Kidney (tissue), 13 donors: ENCODE measurements at regions not wholly inside any gene's neighbourhood (a gene's known extent, or its start where the extent isn't known, plus 50 kb on each side); places are given as distances from the start of the nearest gene placed in this dataset.
"Not testable (repeated sequence)": the region's sequence is repeated elsewhere in the genome, so short reads cannot be mapped to it uniquely, and the experiment has no call there.

Source experiments
- DNase-seq, 5 donors: peaks; one replicate each; pipeline ENCODE4 v3.0.0-alpha.2; 2013 to 2020
- FAIRE-seq: peaks from 2 replicates; lab custom pipeline; 2012; peaks lifted over from hg19 to GRCh38; lab: Jason Lieb, UNC
- H3K27ac ChIP-seq, 2 donors: one replicate each; pipeline ENCODE4 v1.7.0; 2013; ENCODE audit warnings: low read depth in 2 of 2, low read length in 2 of 2, inconsistent platforms in 1 of 2
- H3K27me3 ChIP-seq: one replicate; pipeline ENCODE4 v1.7.1; 2013; ENCODE audit warnings: low read length, inconsistent platforms; ENCODE audit not compliant: control insufficient read depth, insufficient read depth
- H3K36me3 ChIP-seq, 3 donors: one replicate each; pipeline versions ENCODE4 v1.7.0 to v1.7.1; 2013; ENCODE audit warnings: low read length in 3 of 3, control low read depth in 1 of 3, inconsistent platforms in 1 of 3; ENCODE audit not compliant: insufficient read depth in 3 of 3, control insufficient read depth in 2 of 3
- H3K4me1 ChIP-seq, 3 donors: one replicate each; pipeline versions ENCODE4 v1.7.0 to v1.7.1; 2013; ENCODE audit warnings: low read length in 3 of 3, inconsistent platforms in 1 of 3, low read depth in 1 of 3; ENCODE audit not compliant: control insufficient read depth in 2 of 3, insufficient read depth in 2 of 3
- H3K4me3 ChIP-seq, 3 donors: one replicate each; pipeline versions ENCODE4 v1.7.0 to v1.8.1; 2013; ENCODE audit warnings: low read length in 3 of 3, control low read depth in 1 of 3, inconsistent platforms in 1 of 3
- H3K9ac ChIP-seq, 3 donors: one replicate each; pipeline versions ENCODE4 v1.7.0 to v1.7.1; 2013; ENCODE audit warnings: low read length in 3 of 3, control low read depth in 1 of 3, inconsistent platforms in 1 of 3
- H3K9me3 ChIP-seq, 3 donors: one replicate each; pipeline versions ENCODE4 v1.7.0 to v1.7.1; 2013; ENCODE audit warnings: low read length in 3 of 3, control low read depth in 1 of 3, inconsistent platforms in 1 of 3; ENCODE audit not compliant: control insufficient read depth in 2 of 3, insufficient read depth in 1 of 3
- CTCF ChIP-seq: IDR thresholded peaks from 3 replicates; pipeline ENCODE4 v1.5.1; 2012; ENCODE audit warnings: mild to moderate bottlenecking, moderate library complexity, borderline replicate concordance; ENCODE audit not compliant: insufficient read depth; ENCODE audit errors: extremely low read depth
- intact Hi-C: fragments of 100-400 bp; cut with DNase I; formaldehyde crosslinking; loops from one replicate; pipeline ENCODE4 v1.11.1; 2022
- donor health status: control.
- donor health status: control.
- donor health status: control.
- donor health status: control.
- donor health status: control.
- donor health status: DM: yes; HTN: yes; CAD: no.
- donor health status: Normal renal cell carcinoma (clear cell type).

GRCh38 chr14:105682956-105683570 is 156.7 kb downstream of the TMEM121 start:
- peak in 1 of 5 donors; percentile 26 for DNase-seq
- no peak for FAIRE-seq
- no peaks in the 10 kb centered on the region for H3K9me3 ChIP-seq

GRCh38 chr14:105684056-105684455 is 157.7 kb downstream of the TMEM121 start:
- not testable (repeated sequence) for FAIRE-seq

More at GRCh38 chr14:105682956-105683570, 156.7 kb downstream of the TMEM121 start:
- Histone ChIP-seq H3K4me3 (no peak overlapping the region), H3K4me1 (no peaks in the 10 kb centered on the region), H3K27me3 (no peaks in the 10 kb centered on the region), H3K27ac (no peak overlapping the region), H3K9ac (no peak overlapping the region), H3K36me3 (no peaks in the 10 kb centered on the region)
- TF ChIP-seq CTCF, result no peak
- intact Hi-C loops, result no loop called here

GRCh38 chr14:105684597-105684996 is 158.2 kb downstream of the TMEM121 start:
- H3K9me3 ChIP-seq, H3K4me3 ChIP-seq, H3K27ac ChIP-seq, H3K27me3 ChIP-seq, intact Hi-C loops, FAIRE-seq, H3K36me3 ChIP-seq, H3K9ac ChIP-seq, H3K4me1 ChIP-seq: not testable (repeated sequence)
- DNase-seq, result peak in 1 of 5 donors; percentile 18

More at GRCh38 chr14:105684056-105684455, 157.7 kb downstream of the TMEM121 start:
- peak in 1 of 5 donors; percentile 13 for DNase-seq
- H3K27me3 ChIP-seq, H3K4me1 ChIP-seq, intact Hi-C loops, H3K36me3 ChIP-seq, H3K27ac ChIP-seq, H3K4me3 ChIP-seq, H3K9ac ChIP-seq, H3K9me3 ChIP-seq: not testable (repeated sequence)

GRCh38 chr14:105685003-105685402 is 158.6 kb downstream of the TMEM121 start:
- intact Hi-C loops, result no loop called here
- H3K9ac ChIP-seq, result no peak overlapping the region
- H3K27ac ChIP-seq, result no peak overlapping the region
- FAIRE-seq (no peak), DNase-seq (no peak)
- no peaks in the 10 kb centered on the region for H3K27me3 ChIP-seq
- no peak for TF ChIP-seq CTCF
- H3K36me3 ChIP-seq, result no peaks in the 10 kb centered on the region
- no peaks in the 10 kb centered on the region for H3K4me1 ChIP-seq
- peaks cover 0 to under 1% (median 0%) of the 10 kb centered on the region in 3 donors for H3K9me3 ChIP-seq
- H3K4me3 ChIP-seq, result no peak overlapping the region

GRCh38 chr14:105685605-105686004 is 159.2 kb downstream of the TMEM121 start:
- H3K9ac ChIP-seq, H3K4me3 ChIP-seq, H3K36me3 ChIP-seq, H3K4me1 ChIP-seq, H3K9me3 ChIP-seq, intact Hi-C loops, H3K27ac ChIP-seq, H3K27me3 ChIP-seq, FAIRE-seq, DNase-seq: not testable (repeated sequence)

- H3K9ac ChIP-seq, H3K4me3 ChIP-seq, H3K9me3 ChIP-seq, H3K4me1 ChIP-seq, FAIRE-seq, intact Hi-C loops, H3K27ac ChIP-seq, H3K36me3 ChIP-seq, H3K27me3 ChIP-seq, DNase-seq: not testable (repeated sequence)
These were observed 159.7 kb downstream of the TMEM121 start for GRCh38 chr14:105686050-105686449.
